ACC112 (cell line): ENCODE measurements at regions not wholly inside any gene's neighbourhood (a gene's known extent, or its start where the extent isn't known, plus 50 kb on each side); places are given as distances from the start of the nearest gene placed in this dataset.

Experiments used
- H2AFZ ChIP-seq: fragments of 200-600 bp; sonication (generic); one replicate; pipeline ENCODE4 v1.6.0; 2017; ENCODE audit warnings: antibody characterized with exemption, low read length; ENCODE audit not compliant: unreplicated experiment
- H3K27ac ChIP-seq: fragments of 200-600 bp; sonication (generic); 2 replicates; pipeline ENCODE4 v1.5.1; 2014; ENCODE audit warnings: low read depth, mild to moderate bottlenecking, antibody characterized with exemption, low read length, moderate library complexity
- H3K27me3 ChIP-seq: fragments of 200-600 bp; sonication (generic); 2 replicates; pipeline ENCODE4 v1.6.1; 2014; ENCODE audit warnings: mild to moderate bottlenecking, antibody characterized with exemption, low read length, moderate library complexity, mixed read lengths; ENCODE audit not compliant: insufficient read depth
- H3K36me3 ChIP-seq: fragments of 200-600 bp; sonication (generic); 2 replicates; pipeline ENCODE4 v1.6.1; 2016; ENCODE audit warnings: mild to moderate bottlenecking, antibody characterized with exemption, low read length, moderate library complexity, mixed read lengths; ENCODE audit not compliant: insufficient read depth
- H3K4me1 ChIP-seq: fragments of 200-600 bp; sonication (generic); one replicate; pipeline ENCODE4 v1.6.1; 2016; ENCODE audit warnings: low read length, mixed read lengths; ENCODE audit not compliant: insufficient read depth, unreplicated experiment, control insufficient read depth
- H3K4me3 ChIP-seq: fragments of 200-600 bp; sonication (generic); 2 replicates; pipeline ENCODE4 v1.5.1; 2014; ENCODE audit warnings: mild to moderate bottlenecking, low read depth, low read length
- H3K79me2 ChIP-seq: fragments of 200-600 bp; sonication (generic); one replicate; pipeline ENCODE4 v1.6.0; 2016; ENCODE audit warnings: low read length; ENCODE audit not compliant: control insufficient read depth, unreplicated experiment, insufficient read depth

GRCh38 chr10:111956841-111957240 is 226.7 kb downstream of the GPAM start:
- H3K4me3 ChIP-seq = no peak overlapping the region
- H3K36me3 ChIP-seq = no peaks in the 10 kb centered on the region
- H3K27me3 ChIP-seq = peaks cover 17% of the 10 kb centered on the region
- H3K4me1 ChIP-seq = no peaks in the 10 kb centered on the region
- H2AFZ ChIP-seq = no peak overlapping the region
- no peak overlapping the region for H3K27ac ChIP-seq
- H3K79me2 ChIP-seq = no peaks in the 10 kb centered on the region

GRCh38 chr10:111962951-111963350 is 220.6 kb downstream of the GPAM start:
- no peak overlapping the region for H3K27ac ChIP-seq
- no peaks in the 10 kb centered on the region for H3K79me2 ChIP-seq
- H3K36me3 ChIP-seq = no peaks in the 10 kb centered on the region
- no peak overlapping the region for H3K4me3 ChIP-seq
- H3K4me1 ChIP-seq = peaks cover under 1% of the 10 kb centered on the region
- no peaks in the 10 kb centered on the region for H3K27me3 ChIP-seq
- H2AFZ ChIP-seq = no peak overlapping the region

- no peaks in the 10 kb centered on the region for H3K79me2 ChIP-seq
- H3K27ac ChIP-seq = no peak overlapping the region
- no peaks in the 10 kb centered on the region for H3K36me3 ChIP-seq
- peaks cover 15% of the 10 kb centered on the region for H3K4me1 ChIP-seq
- no peak overlapping the region for H3K4me3 ChIP-seq
- no peak overlapping the region for H2AFZ ChIP-seq
- no peaks in the 10 kb centered on the region for H3K27me3 ChIP-seq
Measured at GRCh38 chr10:111967116-111967515, 216.4 kb downstream of the GPAM start.

DNA sequence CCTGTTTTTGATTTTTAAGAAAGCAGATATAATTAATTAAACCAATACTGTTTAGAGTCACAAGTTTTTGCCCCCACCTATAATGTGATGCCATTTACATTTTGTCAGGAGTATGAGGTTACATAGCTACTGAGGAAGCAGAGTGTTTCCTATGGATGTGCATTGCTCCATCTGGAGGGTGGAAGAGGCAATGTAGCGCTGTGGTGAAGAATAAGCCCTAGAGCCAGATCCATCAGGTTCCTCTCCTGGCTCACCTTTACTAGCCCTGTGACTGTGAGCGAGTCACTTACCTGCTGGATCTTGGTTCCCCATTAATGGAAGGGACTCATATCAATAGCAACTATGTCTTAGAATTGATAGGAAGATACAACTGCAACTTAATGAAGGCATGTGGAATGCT is 216.0 kb downstream of the GPAM start:
- Histone ChIP-seq H3K36me3 (no peaks in the 10 kb centered on the region), H3K79me2 (no peaks in the 10 kb centered on the region), H3K27me3 (no peaks in the 10 kb centered on the region), H3K27ac (no peak overlapping the region), H2AFZ (no peak overlapping the region), H3K4me3 (no peak overlapping the region), H3K4me1 (peaks cover 20% of the 10 kb centered on the region)

GRCh38 chr10:111968647-111969046 is 214.9 kb downstream of the GPAM start:
- Histone ChIP-seq H3K79me2 (no peaks in the 10 kb centered on the region), H3K4me3 (no peak overlapping the region), H3K27ac (peak overlapping the region; percentile 55), H3K27me3 (no peaks in the 10 kb centered on the region), H3K36me3 (no peaks in the 10 kb centered on the region), H3K4me1 (peaks cover 27% of the 10 kb centered on the region), H2AFZ (no peak overlapping the region)

DNA sequence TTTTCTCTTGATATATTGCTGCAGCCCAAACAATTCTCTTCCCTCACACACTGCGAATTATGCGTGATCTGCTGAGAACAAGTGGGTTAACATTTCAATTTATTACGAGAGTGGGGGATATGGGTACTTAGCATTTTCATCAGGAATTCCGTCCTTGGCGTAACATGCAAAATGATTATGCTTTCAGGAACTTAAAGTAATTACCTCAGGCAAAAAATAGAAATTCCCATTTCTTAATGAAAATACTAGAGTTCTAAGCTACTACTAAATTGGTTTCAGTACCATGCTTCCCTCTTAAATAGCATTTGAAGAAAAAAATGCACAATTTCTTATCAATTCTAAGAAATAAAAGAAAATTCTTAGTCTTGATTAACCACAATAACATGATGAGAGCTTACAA is 213.5 kb downstream of the GPAM start:
- H2AFZ ChIP-seq = no peak overlapping the region
- no peaks in the 10 kb centered on the region for H3K79me2 ChIP-seq
- no peaks in the 10 kb centered on the region for H3K27me3 ChIP-seq
- H3K27ac ChIP-seq = no peak overlapping the region
- H3K36me3 ChIP-seq = no peaks in the 10 kb centered on the region
- H3K4me3 ChIP-seq = no peak overlapping the region
- peaks cover 35% of the 10 kb centered on the region for H3K4me1 ChIP-seq

DNA sequence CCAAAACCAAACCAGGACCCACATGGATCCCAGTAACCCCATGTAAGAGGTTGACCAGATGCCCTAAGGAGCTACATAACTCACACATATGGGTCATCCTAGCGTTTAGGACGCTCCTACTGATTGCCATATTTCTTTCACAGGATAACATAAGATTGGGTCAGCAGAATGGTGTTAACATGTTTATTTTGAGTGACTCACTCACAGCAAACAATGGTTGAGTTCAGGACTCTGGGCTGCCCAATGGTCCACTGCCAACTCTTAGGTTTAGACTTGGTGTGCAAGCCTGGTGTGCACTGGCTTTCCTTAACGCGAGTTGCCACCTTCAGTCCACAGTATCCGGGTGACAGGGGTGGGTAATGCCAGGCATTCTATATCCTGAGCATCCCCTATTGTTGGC is 211.5 kb downstream of the GPAM start:
- Histone ChIP-seq H2AFZ (no peak overlapping the region), H3K27me3 (no peaks in the 10 kb centered on the region)

DNA sequence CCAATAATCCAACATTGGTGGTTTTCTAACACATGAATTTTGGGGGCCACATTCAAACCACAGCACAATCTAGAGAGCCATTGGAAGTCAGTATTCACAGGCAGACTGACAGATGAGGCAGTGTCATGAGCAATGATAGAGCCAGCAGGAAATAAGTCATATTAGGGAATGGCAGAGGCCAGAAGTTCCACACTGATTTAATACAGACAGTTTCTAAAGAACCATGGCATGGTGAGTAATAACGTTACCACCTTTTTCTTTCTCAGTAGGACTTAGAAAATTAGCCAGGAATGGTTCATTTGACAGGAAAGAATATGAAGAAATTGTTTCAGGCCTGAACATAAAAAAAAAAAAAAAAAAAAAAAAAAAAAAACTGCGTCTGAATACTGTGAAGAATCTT is 210.3 kb downstream of the GPAM start:
- H3K27me3 ChIP-seq = no peaks in the 10 kb centered on the region
- no peak overlapping the region for H3K27ac ChIP-seq
- H3K79me2 ChIP-seq = no peaks in the 10 kb centered on the region
- H3K4me1 ChIP-seq = peaks cover 31% of the 10 kb centered on the region
- no peak overlapping the region for H2AFZ ChIP-seq
- H3K4me3 ChIP-seq = no peak overlapping the region
- H3K36me3 ChIP-seq = no peaks in the 10 kb centered on the region

More for the DNA sequence above, 211.5 kb downstream of the GPAM start:
- Histone ChIP-seq H3K36me3 (no peaks in the 10 kb centered on the region), H3K4me3 (no peak overlapping the region), H3K4me1 (peaks cover 35% of the 10 kb centered on the region), H3K79me2 (no peaks in the 10 kb centered on the region), H3K27ac (no peak overlapping the region)

- no peak overlapping the region for H2AFZ ChIP-seq
- H3K27me3 ChIP-seq = no peaks in the 10 kb centered on the region
- H3K27ac ChIP-seq = no peak overlapping the region
- no peaks in the 10 kb centered on the region for H3K36me3 ChIP-seq
- no peaks in the 10 kb centered on the region for H3K79me2 ChIP-seq
- peaks cover 25% of the 10 kb centered on the region for H3K4me1 ChIP-seq
- no peak overlapping the region for H3K4me3 ChIP-seq
Measured at GRCh38 chr10:111973826-111974225, 209.7 kb downstream of the GPAM start.

DNA sequence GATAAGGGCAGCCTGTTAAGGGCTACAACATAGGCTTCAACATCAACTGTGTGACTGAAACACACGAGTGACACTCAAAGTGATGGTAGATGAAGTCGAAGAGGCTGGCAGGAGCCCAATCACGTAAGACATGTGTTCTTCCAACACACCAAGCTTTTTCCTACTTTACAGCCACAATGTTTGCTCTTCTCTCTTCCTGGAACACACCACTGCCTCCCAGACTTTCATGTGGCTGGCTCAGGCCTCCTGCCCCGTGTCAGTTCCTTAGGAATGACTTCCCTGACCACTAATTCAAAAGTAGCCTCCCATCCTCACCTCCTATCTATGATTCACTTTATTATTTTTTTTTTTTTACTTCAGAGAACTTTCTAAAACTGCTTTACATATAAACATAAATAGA is 209.2 kb downstream of the GPAM start:
- no peaks in the 10 kb centered on the region for H3K36me3 ChIP-seq
- peaks cover 24% of the 10 kb centered on the region for H3K4me1 ChIP-seq
- H3K79me2 ChIP-seq = no peaks in the 10 kb centered on the region
- no peak overlapping the region for H2AFZ ChIP-seq
- no peaks in the 10 kb centered on the region for H3K27me3 ChIP-seq
- no peak overlapping the region for H3K4me3 ChIP-seq
- no peak overlapping the region for H3K27ac ChIP-seq

DNA sequence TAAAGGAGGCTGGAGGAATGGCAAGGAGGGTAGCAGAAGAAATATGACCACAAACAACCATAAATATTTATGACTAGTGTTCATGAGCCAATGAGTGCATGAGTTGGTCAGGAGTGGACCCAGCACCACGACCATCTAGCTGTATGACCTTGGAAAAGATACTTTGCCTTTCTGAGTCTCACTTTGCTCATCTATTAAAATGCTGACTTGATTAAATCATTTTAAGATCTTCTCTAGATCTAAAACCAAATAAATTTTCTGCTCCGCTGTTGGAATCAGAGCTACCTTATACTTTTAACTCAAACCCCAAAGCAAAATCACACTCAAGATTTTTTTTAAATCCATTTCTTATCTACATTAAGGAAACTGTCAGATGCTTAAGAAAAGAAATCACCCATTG is 207.0 kb downstream of the GPAM start:
- Histone ChIP-seq H3K27ac (no peak overlapping the region), H3K4me3 (no peak overlapping the region), H3K36me3 (no peaks in the 10 kb centered on the region), H3K4me1 (peaks cover 24% of the 10 kb centered on the region), H2AFZ (no peak overlapping the region), H3K27me3 (no peaks in the 10 kb centered on the region), H3K79me2 (no peaks in the 10 kb centered on the region)
